Endothelial cell of umbilical vein (primary cell): ENCODE measurements at regions not wholly inside any gene's neighbourhood (a gene's known extent, or its start where the extent isn't known, plus 50 kb on each side); places are given as distances from the start of the nearest gene placed in this dataset.

Source experiments
- BruUV-seq: library from RNA; stranded (reverse); fragments of 400-500 nt; replicated peaks from 2 replicates; lab custom pipeline; 2021; lab: Mats Ljungman, UMichigan
- CTCF ChIA-PET: fragments of 300-600, 350-600 bp; sonication (Branson Sonifier 250); formaldehyde crosslinking; loops from one replicate; lab custom pipeline; 2021; ENCODE audit warnings: antibody characterized with exemption, inconsistent platforms; lab: Charles Lee
- POLR2A ChIA-PET: fragments of 300-600, 350-600 bp; sonication (Branson Sonifier 250); formaldehyde crosslinking; loops from one replicate; lab custom pipeline; 2021; ENCODE audit warnings: antibody characterized with exemption, inconsistent platforms; lab: Charles Lee
- DNase-seq: peaks from one replicate; pipeline ENCODE4 v3.0.0-alpha.2; 2011; ENCODE audit warnings: low read depth, low spot score
- FAIRE-seq: peaks from 2 replicates; lab custom pipeline; 2011; peaks lifted over from hg19 to GRCh38; lab: Jason Lieb, UNC
- H2AFZ ChIP-seq: 2 replicates; pipeline ENCODE4 v1.6.0; 2012; ENCODE audit warnings: low read depth, low read length, control low read depth, inconsistent platforms
- H3K27ac ChIP-seq: 2 replicates; pipeline ENCODE4 v1.5.1; 2011; ENCODE audit warnings: low read depth, mild to moderate bottlenecking, control low read depth, low read length, moderate library complexity; ENCODE audit not compliant: insufficient read depth
- H3K27me3 ChIP-seq, 2 experiments: 2 replicates each; pipeline versions ENCODE4 v1.6.0 to v1.6.1; 2011; ENCODE audit warnings: low read length in 2 of 2, mixed read lengths in 1 of 2; ENCODE audit not compliant: control insufficient read depth in 2 of 2, insufficient read depth in 2 of 2
- H3K36me3 ChIP-seq, 2 experiments: 2 replicates in 1 of 2; 3 replicates in 1 of 2; pipeline ENCODE4 v1.5.1; 2011; ENCODE audit warnings: low read length in 2 of 2, mild to moderate bottlenecking in 1 of 2, moderate library complexity in 1 of 2; ENCODE audit not compliant: control insufficient read depth in 2 of 2, insufficient read depth in 2 of 2; ENCODE audit errors: extremely low read depth in 1 of 2
- H3K4me1 ChIP-seq: 3 replicates; pipeline ENCODE4 v1.5.1; 2011; ENCODE audit warnings: mild to moderate bottlenecking, low read length; ENCODE audit not compliant: control insufficient read depth, insufficient read depth; ENCODE audit errors: extremely low read depth
- H3K4me2 ChIP-seq: 2 replicates; pipeline ENCODE4 v1.6.1; 2011; ENCODE audit warnings: low read length, control low read depth, mixed read lengths; ENCODE audit not compliant: insufficient read depth
- H3K4me3 ChIP-seq, 3 experiments: fragments of 200-600 bp in 1 of 3; sonication (generic), shearing (Covaris generic) in 1 of 3; replicated peaks in 1 of 3; 2 replicates each; pipeline ENCODE4 v1.5.1; 2011 to 2016; ENCODE audit warnings: control low read depth in 3 of 3, low read length in 3 of 3, mild to moderate bottlenecking in 2 of 3, inconsistent platforms in 1 of 3, low read depth in 1 of 3, moderate library complexity in 1 of 3; ENCODE audit not compliant: insufficient read depth in 1 of 3
- H3K79me2 ChIP-seq: 2 replicates; pipeline ENCODE4 v1.6.0; 2012; ENCODE audit warnings: low read length, inconsistent platforms; ENCODE audit not compliant: control insufficient read depth, insufficient read depth
- H3K9ac ChIP-seq: replicated peaks from 2 replicates; pipeline ENCODE3; 2011; ENCODE audit warnings: low read length, control low read depth; ENCODE audit not compliant: insufficient read depth; ENCODE audit errors: extremely low read depth
- H3K9me1 ChIP-seq: replicated peaks from 3 replicates; pipeline ENCODE4 v1.6.0; 2011; ENCODE audit warnings: mild to moderate bottlenecking, low read length; ENCODE audit not compliant: control insufficient read depth, insufficient read depth; ENCODE audit errors: extremely low read depth
- H3K9me3 ChIP-seq: replicated peaks from 2 replicates; pipeline ENCODE4 v1.5.1; 2012; ENCODE audit warnings: low read length, inconsistent platforms; ENCODE audit not compliant: control insufficient read depth, insufficient read depth
- H4K20me1 ChIP-seq: replicated peaks from 2 replicates; pipeline ENCODE3; 2011; ENCODE audit warnings: mild to moderate bottlenecking, low read length; ENCODE audit not compliant: control insufficient read depth, insufficient read depth; ENCODE audit errors: extremely low read depth
- EZH2 ChIP-seq: IDR thresholded peaks from 2 replicates; pipeline ENCODE4 v1.6.1; 2012; ENCODE audit warnings: borderline replicate concordance, low read depth, mild to moderate bottlenecking, moderate library complexity, low read length, inconsistent platforms; ENCODE audit not compliant: severe bottlenecking
- FOS ChIP-seq: IDR thresholded peaks from 2 replicates; pipeline ENCODE4 v1.6.1; 2011; ENCODE audit warnings: mild to moderate bottlenecking, low read length, moderate library complexity, borderline replicate concordance; ENCODE audit not compliant: insufficient read depth
- GATA2 ChIP-seq: IDR thresholded peaks from 2 replicates; pipeline ENCODE4 v1.7.0; 2011; ENCODE audit warnings: low read depth, mild to moderate bottlenecking, moderate library complexity, mixed read lengths, low read length; ENCODE audit not compliant: insufficient read length, insufficient read depth
- JUN ChIP-seq: IDR thresholded peaks from 2 replicates; pipeline ENCODE4 v1.6.1; 2011; ENCODE audit warnings: borderline replicate concordance, low read depth; ENCODE audit not compliant: insufficient read length, insufficient read depth
- MYC ChIP-seq: IDR thresholded peaks from one replicate; pipeline ENCODE4 v1.6.1; 2011; ENCODE audit warnings: mild to moderate bottlenecking, low read depth, low read length
- POLR2A ChIP-seq: IDR thresholded peaks from 2 replicates; pipeline ENCODE4 v1.6.1; 2012; ENCODE audit warnings: low read depth, mild to moderate bottlenecking, control low read depth, low read length
- POLR2AphosphoS5 ChIP-seq: IDR thresholded peaks from 2 replicates; pipeline ENCODE4 v1.6.1; 2012; ENCODE audit warnings: low read depth, mild to moderate bottlenecking, control low read depth, low read length, moderate library complexity; ENCODE audit not compliant: insufficient read depth
- dilution Hi-C: fragments of 300-500 bp; cut with MboI; formaldehyde crosslinking; loops from one replicate; pipeline ENCODE4 v1.15.0; 2019; ENCODE audit warnings: low sequenced_read_pairs; ENCODE audit not compliant: extremely low pct_ligation_motif_present
- intact Hi-C: fragments of 100-400 bp; cut with micrococcal nuclease; formaldehyde crosslinking; loops from one replicate; pipeline ENCODE4 v1.10.0; 2022
- TF ChIP-seq, protein P1 (sequence below): IDR thresholded peaks from 2 replicates; pipeline ENCODE4 v1.6.1; 2011; ENCODE audit not compliant: insufficient read depth, insufficient read length
- TF ChIP-seq, protein P2 (sequence below), 2 donors: IDR thresholded peaks; 1 replicate in 1 of 2; 2 replicates in 1 of 2; pipeline ENCODE4 v1.5.1; 2011; ENCODE audit warnings: low read length in 2 of 2, mild to moderate bottlenecking in 2 of 2, moderate library complexity in 2 of 2, control low read depth in 1 of 2, inconsistent platforms in 1 of 2, low read depth in 1 of 2; ENCODE audit not compliant: insufficient read depth in 1 of 2; ENCODE audit errors: extremely low read depth in 1 of 2

DNA sequence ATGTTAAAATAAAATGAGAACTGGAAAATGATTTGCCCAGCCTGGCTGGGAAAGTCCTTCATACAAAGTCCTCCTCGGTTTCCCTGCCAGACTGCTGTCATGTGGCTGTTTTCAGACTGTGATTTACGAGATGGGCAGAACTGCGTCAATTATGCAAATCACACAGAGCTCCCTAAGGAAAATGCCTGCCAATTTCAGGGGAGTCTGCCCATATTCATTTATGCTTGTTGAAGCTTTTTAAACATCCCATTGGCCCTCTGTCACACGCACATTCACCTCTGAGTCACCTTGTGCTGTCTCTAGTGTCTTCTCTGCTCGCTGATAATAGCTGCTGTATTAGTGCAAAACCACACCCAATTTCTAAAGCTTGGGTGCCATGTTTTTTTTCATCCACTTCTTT is 81.7 kb upstream of the FAM20A start:
- H3K9me1 ChIP-seq: no peaks in the 10 kb centered on the region
- ChIA-PET POLR2A (no interaction called here), CTCF (interaction anchor here (0.5 kb wide), 1 partner anchor 37 kb away, joined by 4 read pairs; no protein-coding TSS in a partner anchor)
- H3K79me2 ChIP-seq: no peaks in the 10 kb centered on the region
- H4K20me1 ChIP-seq: no peaks in the 10 kb centered on the region
- H3K9ac ChIP-seq: no peak overlapping the region
- BruUV-seq: no TSS peak
- FAIRE-seq: no peak
- no peaks in the 10 kb centered on the region for H3K9me3 ChIP-seq
- H3K4me3 ChIP-seq: no peak overlapping the region
- intact Hi-C loops (no loop called here), dilution Hi-C loops (no loop called here)
- H3K4me2 ChIP-seq: no peak overlapping the region
- H3K4me1 ChIP-seq: no peaks in the 10 kb centered on the region
- DNase-seq: no peak
- no peak overlapping the region for H3K27ac ChIP-seq
- TF ChIP-seq MYC (no peak), FOS (no peak), POLR2A (no peak), EZH2 (no peak), GATA2 (no peak), JUN (no peak), POLR2AphosphoS5 (no peak)
- TF ChIP-seq, protein P1, sequence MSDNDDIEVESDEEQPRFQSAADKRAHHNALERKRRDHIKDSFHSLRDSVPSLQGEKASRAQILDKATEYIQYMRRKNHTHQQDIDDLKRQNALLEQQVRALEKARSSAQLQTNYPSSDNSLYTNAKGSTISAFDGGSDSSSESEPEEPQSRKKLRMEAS: no peak
- TF ChIP-seq, protein P2, sequence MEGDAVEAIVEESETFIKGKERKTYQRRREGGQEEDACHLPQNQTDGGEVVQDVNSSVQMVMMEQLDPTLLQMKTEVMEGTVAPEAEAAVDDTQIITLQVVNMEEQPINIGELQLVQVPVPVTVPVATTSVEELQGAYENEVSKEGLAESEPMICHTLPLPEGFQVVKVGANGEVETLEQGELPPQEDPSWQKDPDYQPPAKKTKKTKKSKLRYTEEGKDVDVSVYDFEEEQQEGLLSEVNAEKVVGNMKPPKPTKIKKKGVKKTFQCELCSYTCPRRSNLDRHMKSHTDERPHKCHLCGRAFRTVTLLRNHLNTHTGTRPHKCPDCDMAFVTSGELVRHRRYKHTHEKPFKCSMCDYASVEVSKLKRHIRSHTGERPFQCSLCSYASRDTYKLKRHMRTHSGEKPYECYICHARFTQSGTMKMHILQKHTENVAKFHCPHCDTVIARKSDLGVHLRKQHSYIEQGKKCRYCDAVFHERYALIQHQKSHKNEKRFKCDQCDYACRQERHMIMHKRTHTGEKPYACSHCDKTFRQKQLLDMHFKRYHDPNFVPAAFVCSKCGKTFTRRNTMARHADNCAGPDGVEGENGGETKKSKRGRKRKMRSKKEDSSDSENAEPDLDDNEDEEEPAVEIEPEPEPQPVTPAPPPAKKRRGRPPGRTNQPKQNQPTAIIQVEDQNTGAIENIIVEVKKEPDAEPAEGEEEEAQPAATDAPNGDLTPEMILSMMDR (IDR thresholded peaks at IDR 0.05; ENCODE audit: extremely low read depth in 1 of 2, insufficient read depth in 1 of 2, low read depth in 1 of 2, low read length in 2 of 2): no peak
- no peak overlapping the region for H2AFZ ChIP-seq
- H3K36me3 ChIP-seq: no peaks in the 10 kb centered on the region
- H3K27me3 ChIP-seq: no peaks in the 10 kb centered on the region
